ENCODE measurements at regions not wholly inside any gene's neighbourhood (a gene's known extent, or its start where the extent isn't known, plus 50 kb on each side); places are given as distances from the start of the nearest gene placed in this dataset.

DNA sequence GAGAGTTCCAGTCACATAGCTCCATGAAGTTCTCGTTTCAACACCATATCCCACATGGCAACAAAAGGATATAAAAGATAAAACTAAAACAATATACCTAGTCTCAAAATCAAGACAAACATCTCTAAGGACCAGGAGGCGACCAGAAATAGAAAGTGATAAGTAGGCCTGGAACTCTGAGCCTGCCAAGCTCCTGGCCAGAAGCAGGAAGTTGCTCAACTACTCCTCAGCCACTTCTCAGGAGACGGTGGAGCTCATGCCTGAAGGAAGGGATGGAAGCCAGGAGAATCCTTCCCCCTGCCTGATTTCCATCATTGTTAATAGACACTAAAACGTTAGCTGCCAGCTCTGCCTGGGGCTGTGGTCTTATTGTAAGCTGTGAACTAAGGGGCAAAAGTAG lies 94.7 kb downstream of the DISP1 start:
- no peak for TF ChIP-seq CTCF (IDR thresholded peaks at IDR 0.05; ENCODE audit: insufficient read depth, low read depth, low read length, missing control alignments)
- no peak overlapping the region for H3K4me3 ChIP-seq (ENCODE audit: low read depth, low read length)
- no peak for DNase-seq (ENCODE audit: low read depth)

DNA sequence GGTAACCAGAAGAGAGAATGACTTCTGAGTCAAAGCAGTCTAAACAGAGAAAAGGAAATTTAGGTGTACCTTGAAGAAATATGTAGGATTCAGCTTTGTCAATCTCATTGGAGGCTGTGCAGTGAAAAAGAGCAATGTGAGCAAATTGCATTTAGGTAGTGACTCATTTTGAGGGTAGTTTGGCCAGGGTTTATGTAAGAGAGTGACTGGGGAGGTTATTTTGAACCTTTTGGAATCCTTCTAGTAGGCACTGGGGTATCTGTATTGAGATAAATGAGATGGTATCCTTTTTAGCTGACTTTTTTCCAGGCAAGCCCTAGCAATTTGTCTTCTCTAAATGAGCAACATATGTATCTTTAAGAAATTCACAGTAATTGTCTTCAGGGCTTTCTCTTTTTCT lies 95.9 kb downstream of the DISP1 start:
- no peak overlapping the region for H3K4me3 ChIP-seq (ENCODE audit: low read depth, low read length)
- no peak for TF ChIP-seq CTCF (IDR thresholded peaks at IDR 0.05; ENCODE audit: insufficient read depth, low read depth, low read length, missing control alignments)
- no peak for DNase-seq (ENCODE audit: low read depth)

DNA sequence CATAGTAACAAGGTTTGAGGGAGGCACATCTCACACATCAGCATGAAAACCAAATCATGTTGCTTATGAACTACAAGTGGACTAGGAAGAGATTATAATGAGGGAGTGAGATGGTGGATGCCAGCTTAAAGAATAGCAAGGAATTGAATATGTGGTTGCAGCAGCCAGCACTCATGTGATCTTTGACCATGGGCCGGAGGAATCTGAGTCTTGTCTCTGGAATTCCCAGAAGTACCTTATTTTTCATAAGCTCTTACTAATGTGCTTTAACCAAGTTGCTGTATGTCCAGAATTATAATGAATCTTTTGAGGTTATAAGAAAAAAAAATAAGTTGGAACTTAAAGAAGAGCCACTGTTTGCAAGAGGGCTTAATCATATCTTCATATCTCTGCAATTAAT lies 97.0 kb downstream of the DISP1 start:
- DNase-seq (ENCODE audit: low read depth) = no peak
- TF ChIP-seq CTCF (IDR thresholded peaks at IDR 0.05; ENCODE audit: insufficient read depth, low read depth, low read length, missing control alignments) = no peak
- no peak overlapping the region for H3K4me3 ChIP-seq (ENCODE audit: low read depth, low read length)

DNA sequence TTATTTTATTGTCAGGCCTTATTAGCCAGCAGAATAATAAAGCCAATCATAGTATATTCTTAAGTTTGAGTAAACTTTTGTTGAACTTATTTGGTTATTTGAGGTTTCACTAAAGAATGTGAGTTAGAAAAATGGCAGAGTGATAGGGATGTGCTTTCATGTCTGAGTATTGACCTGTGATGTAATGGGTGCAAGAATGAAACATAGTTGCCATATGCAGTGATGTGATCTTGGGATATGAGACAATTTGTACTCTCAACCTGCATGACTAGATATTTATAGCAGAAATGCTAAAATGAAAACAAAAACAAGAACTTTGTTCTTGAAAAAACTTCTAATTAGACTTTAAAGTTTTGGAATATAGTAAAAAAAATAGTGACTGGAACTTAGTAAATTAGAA lies 97.9 kb downstream of the DISP1 start:
- DNase-seq (ENCODE audit: low read depth) = no peak
- TF ChIP-seq CTCF (IDR thresholded peaks at IDR 0.05; ENCODE audit: insufficient read depth, low read depth, low read length, missing control alignments) = no peak
- no peak overlapping the region for H3K4me3 ChIP-seq (ENCODE audit: low read depth, low read length)

DNA sequence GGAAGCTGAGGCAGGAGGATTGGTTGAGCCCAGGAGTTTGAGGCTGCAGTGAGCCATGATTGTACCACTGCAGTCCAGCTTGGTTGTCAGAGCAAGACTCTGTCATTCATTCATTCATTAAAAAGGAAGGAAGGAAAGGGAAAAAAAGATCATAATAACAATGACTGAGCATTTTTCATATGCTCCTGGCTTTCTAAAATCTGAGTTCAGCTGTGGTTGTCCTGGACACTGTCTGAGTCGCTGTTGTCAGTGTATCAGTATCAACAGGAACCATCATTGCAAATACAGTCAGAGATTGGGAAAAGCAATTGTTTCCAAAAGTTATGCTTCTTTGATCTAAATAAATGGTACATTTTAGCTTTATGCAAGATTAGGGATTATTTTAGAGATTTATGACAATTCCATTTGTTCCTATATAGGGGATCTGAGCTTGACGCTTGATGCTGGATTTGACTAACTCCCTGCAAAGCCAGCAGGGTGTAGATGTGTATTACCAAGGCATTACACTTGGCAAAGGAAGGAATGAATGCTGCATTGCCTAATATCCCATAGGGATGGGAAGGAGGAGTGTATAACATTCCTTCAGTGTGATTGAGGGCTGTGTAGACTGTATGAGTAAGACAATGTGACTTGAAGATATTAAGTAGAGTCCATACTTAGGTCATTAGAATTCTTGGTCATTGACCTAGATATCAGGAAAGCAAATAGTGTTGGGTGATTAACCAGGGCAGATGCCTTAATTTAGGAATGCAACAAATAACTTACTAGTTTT lies 100.2 kb downstream of the DISP1 start:
- no peak for TF ChIP-seq CTCF (IDR thresholded peaks at IDR 0.05; ENCODE audit: insufficient read depth, low read depth, low read length, missing control alignments)
- DNase-seq (ENCODE audit: low read depth) = no peak

GRCh38 chr1:222916100-222916499 lies 101.3 kb downstream of the DISP1 start:
- no peak for TF ChIP-seq CTCF (IDR thresholded peaks at IDR 0.05; ENCODE audit: insufficient read depth, low read depth, low read length, missing control alignments)
- no peak for DNase-seq (ENCODE audit: low read depth)
- no peak overlapping the region for H3K4me3 ChIP-seq (ENCODE audit: low read depth, low read length)

More for the DNA sequence above, 100.2 kb downstream of the DISP1 start:
- no peak overlapping the region for H3K4me3 ChIP-seq (ENCODE audit: low read depth, low read length)

Data from GM12865 (cell line).